Right lobe of liver (tissue), 4 donors: ENCODE measurements at regions not wholly inside any gene's neighbourhood (a gene's known extent, or its start where the extent isn't known, plus 50 kb on each side); places are given as distances from the start of the nearest gene placed in this dataset.

ENCODE experiments used
- CTCF ChIP-seq, 4 donors: fragments of 200-600 bp in 3 of 4; fragments of 450-650 bp in 1 of 4; IDR thresholded peaks; one replicate each; pipeline versions ENCODE4 v1.5.1 to v1.8.0; 2016 to 2022; ENCODE audit warnings: antibody characterized with exemption in 4 of 4, mild to moderate bottlenecking in 2 of 4
- POLR2A ChIP-seq: fragments of 450-650 bp; IDR thresholded peaks from one replicate; pipeline ENCODE4 v1.6.1; 2017; ENCODE audit warnings: antibody characterized with exemption, mild to moderate bottlenecking
- donor health status: DM: no; HTN: no; CAD: no.
- donor health status: DM: no; HTN: no; CAD: no.
- donor health status: DM: no; HTN: yes; CAD: no.

- TF ChIP-seq CTCF (IDR thresholded peaks at IDR 0.05) (no peak), POLR2A (no peak)
Measured at GRCh38 chr6:138031417-138031816, 75.8 kb downstream of the PERP start.
